IMR-90 (cell line): ENCODE measurements at regions not wholly inside any gene's neighbourhood (a gene's known extent, or its start where the extent isn't known, plus 50 kb on each side); places are given as distances from the start of the nearest gene placed in this dataset.

Experiments
- ATAC-seq: fragments of 200-7000 bp; cut with Tn5 transposase; 2 replicates; pipeline ENCODE4 v1.9.1; 2020; ENCODE audit warnings: low read depth, mild to moderate bottlenecking, moderate library complexity
- BruUV-seq: library from RNA; stranded (reverse); fragments of 400-500 nt; replicated peaks from 2 replicates; lab custom pipeline; 2021; lab: Mats Ljungman, UMichigan
- CTCF ChIA-PET: fragments of 300-600 bp; formaldehyde crosslinking; extraction: SDS; loops from one replicate; lab custom pipeline; 2021; ENCODE audit warnings: antibody characterized with exemption; lab: Yijun Ruan, JAX
- POLR2A ChIA-PET: fragments of 300-600 bp; sonication (Branson Sonifier 250); formaldehyde crosslinking; loops from one replicate; lab custom pipeline; 2022; ENCODE audit warnings: antibody characterized with exemption; ENCODE audit not compliant: unreplicated experiment; lab: Charles Lee
- DNase-seq: peaks from one replicate; pipeline ENCODE4 v3.0.0; 2013
- H2AFZ ChIP-seq: replicated peaks from 2 replicates; pipeline ENCODE3; 2013; ENCODE audit warnings: low read length, mild to moderate bottlenecking; ENCODE audit not compliant: poor library complexity
- H2AK5ac ChIP-seq: 2 replicates; pipeline ENCODE4 v1.6.1; 2013; ENCODE audit warnings: low read depth, low read length, inconsistent platforms
- H2AK9ac ChIP-seq: replicated peaks from 2 replicates; pipeline ENCODE3; 2013; ENCODE audit warnings: mild to moderate bottlenecking, low read depth, low read length, moderate library complexity; ENCODE audit not compliant: poor library complexity
- H2BK120ac ChIP-seq: 2 replicates; pipeline ENCODE4 v1.6.1; 2013; ENCODE audit warnings: low read depth, low read length, inconsistent platforms
- H2BK15ac ChIP-seq: 3 replicates; pipeline ENCODE4 v1.6.1; 2013; ENCODE audit warnings: low read depth, low read length, inconsistent platforms
- H2BK20ac ChIP-seq: 2 replicates; pipeline ENCODE4 v1.6.1; 2013; ENCODE audit warnings: low read depth, mild to moderate bottlenecking, inconsistent platforms, low read length, moderate library complexity
- H2BK5ac ChIP-seq: 2 replicates; pipeline ENCODE4 v1.6.1; 2013; ENCODE audit warnings: mild to moderate bottlenecking, low read depth, low read length, inconsistent platforms; ENCODE audit not compliant: poor library complexity, severe bottlenecking
- H3K14ac ChIP-seq: replicated peaks from 2 replicates; pipeline ENCODE4 v1.6.1; 2013; ENCODE audit warnings: low read depth, low read length, inconsistent platforms
- H3K18ac ChIP-seq: 2 replicates; pipeline ENCODE4 v1.6.1; 2013; ENCODE audit warnings: low read depth, low read length, control low read depth
- H3K23ac ChIP-seq: 2 replicates; pipeline ENCODE4 v1.6.1; 2013; ENCODE audit warnings: low read depth, low read length, inconsistent platforms
- H3K27ac ChIP-seq: 2 replicates; pipeline ENCODE4 v1.5.1; 2013; ENCODE audit warnings: mild to moderate bottlenecking, control low read depth, low read length; ENCODE audit not compliant: insufficient read depth
- H3K27me3 ChIP-seq: 2 replicates; pipeline ENCODE4 v1.6.1; 2013; ENCODE audit warnings: low read length; ENCODE audit not compliant: control insufficient read depth, insufficient read depth
- H3K36me3 ChIP-seq: 2 replicates; pipeline ENCODE4 v1.6.1; 2013; ENCODE audit warnings: low read length, mixed read lengths; ENCODE audit not compliant: control insufficient read depth, insufficient read depth
- H3K4ac ChIP-seq: 2 replicates; pipeline ENCODE4 v1.6.1; 2013; ENCODE audit warnings: low read depth, low read length, inconsistent platforms
- H3K4me1 ChIP-seq: 2 replicates; pipeline ENCODE4 v1.6.1; 2013; ENCODE audit warnings: low read length, mixed read lengths; ENCODE audit not compliant: control insufficient read depth, insufficient read depth
- H3K4me2 ChIP-seq: 2 replicates; pipeline ENCODE4 v1.6.1; 2013; ENCODE audit warnings: low read depth, mild to moderate bottlenecking, control low read depth, low read length, moderate library complexity
- H3K4me3 ChIP-seq: 2 replicates; pipeline ENCODE4 v1.5.1; 2013; ENCODE audit warnings: low read depth, mild to moderate bottlenecking, control low read depth, low read length, moderate library complexity; ENCODE audit not compliant: insufficient read depth
- H3K56ac ChIP-seq: 2 replicates; pipeline ENCODE4 v1.6.1; 2013; ENCODE audit warnings: low read length, inconsistent platforms; ENCODE audit not compliant: insufficient read depth; ENCODE audit errors: extremely low read depth
- H3K79me1 ChIP-seq, 2 experiments: 2 replicates each; pipeline ENCODE4 v1.6.1; 2013; ENCODE audit warnings: low read length in 2 of 2, inconsistent platforms in 1 of 2, low read depth in 1 of 2
- H3K9ac ChIP-seq: 2 replicates; pipeline ENCODE4 v1.6.1; 2013; ENCODE audit warnings: low read depth, low read length, control low read depth
- H3K9me1 ChIP-seq: 2 replicates; pipeline ENCODE4 v1.6.1; 2013; ENCODE audit warnings: low read length, inconsistent platforms; ENCODE audit not compliant: insufficient read depth
- H3K9me3 ChIP-seq: 2 replicates; pipeline ENCODE4 v1.6.1; 2013; ENCODE audit warnings: low read length; ENCODE audit not compliant: control insufficient read depth, insufficient read depth
- H4K20me1 ChIP-seq: 2 replicates; pipeline ENCODE4 v1.6.1; 2013; ENCODE audit warnings: low read length, inconsistent platforms; ENCODE audit not compliant: insufficient read depth
- H4K5ac ChIP-seq: 2 replicates; pipeline ENCODE4 v1.6.1; 2013; ENCODE audit warnings: mild to moderate bottlenecking, low read depth, low read length, control low read depth
- H4K8ac ChIP-seq, 2 experiments: 2 replicates each; pipeline ENCODE4 v1.6.1; 2013; ENCODE audit warnings: low read depth in 2 of 2, low read length in 2 of 2, control low read depth in 1 of 2, inconsistent platforms in 1 of 2
- H4K91ac ChIP-seq: 2 replicates; pipeline ENCODE4 v1.6.1; 2013; ENCODE audit warnings: low read depth, low read length, inconsistent platforms; ENCODE audit not compliant: insufficient read depth
- MAFK ChIP-seq: IDR thresholded peaks from 2 replicates; pipeline ENCODE4 v1.6.1; 2012; ENCODE audit warnings: low read depth, low read length, improper control_type of control experiment
- RCOR1 ChIP-seq: IDR thresholded peaks from 2 replicates; pipeline ENCODE4 v1.6.1; 2012; ENCODE audit warnings: mild to moderate bottlenecking, low read length, improper control_type of control experiment; ENCODE audit not compliant: insufficient replicate concordance
- RFX5 ChIP-seq: IDR thresholded peaks from 2 replicates; pipeline ENCODE4 v1.8.0; 2012; ENCODE audit warnings: low read depth, mild to moderate bottlenecking, low read length, moderate library complexity
- WGBS, 2 experiments: methylation state at CpG; one replicate each; pipeline versions ENCODE4 v1.1.5 to v1.1.7; 2013; ENCODE audit warnings: missing lambda C conversion rate in 2 of 2; ENCODE audit not compliant: insufficient read length in 1 of 2; ENCODE audit errors: extremely low coverage in 2 of 2; 5-methylcytosine and 5-hydroxymethylcytosine counted together
- dilution Hi-C: fragments of 300-500 bp; cut with HindIII; formaldehyde crosslinking; loops from one replicate; pipeline ENCODE4 v1.14.3; 2018; ENCODE audit warnings: low sequenced_read_pairs; ENCODE audit not compliant: unreplicated experiment
- in situ Hi-C: fragments of 300-500 bp; cut with MboI; formaldehyde crosslinking; loops from 3 replicates; pipeline ENCODE4 v1.14.3; 2019; ENCODE audit warnings: low sequenced_read_pairs, inconsistent platforms, mixed read lengths
- intact Hi-C: fragments of 100-400 bp; cut with micrococcal nuclease; formaldehyde crosslinking; loops from 2 replicates; pipeline ENCODE4 v1.10.0; 2022
- TF ChIP-seq, protein P1 (sequence below): fragments of 150-350 bp; IDR thresholded peaks from 2 replicates; pipeline ENCODE4 v1.6.1; 2017; ENCODE audit warnings: mild to moderate bottlenecking, antibody characterized with exemption, low read length, low read depth

DNA sequence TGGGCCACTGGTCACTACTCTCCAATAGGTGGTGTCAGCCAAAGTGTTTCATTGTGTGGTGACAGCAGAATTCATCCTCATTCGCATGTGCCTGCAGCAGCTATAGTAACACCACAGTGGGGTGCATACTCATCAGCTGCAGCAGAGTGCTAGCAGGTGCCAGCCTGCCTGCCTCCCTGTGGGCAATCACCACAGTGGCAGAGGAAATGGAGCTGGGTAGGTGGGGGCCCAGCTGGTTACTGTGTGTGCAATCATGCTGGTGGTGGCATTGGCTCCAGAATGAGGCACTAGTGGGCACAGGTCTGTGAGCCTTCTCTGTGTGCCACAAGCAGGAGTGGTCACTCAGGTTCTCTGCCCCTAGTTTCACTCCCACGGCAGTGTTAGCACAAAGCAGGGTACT, 579.2 kb downstream of the PTPRC start:
- H2BK15ac ChIP-seq = no peak overlapping the region
- no peak overlapping the region for H3K23ac ChIP-seq
- H3K18ac ChIP-seq = no peak overlapping the region
- no peak overlapping the region for H4K91ac ChIP-seq
- intact Hi-C loops = no loop called here
- in situ Hi-C loops = no loop called here
- no peak overlapping the region for H3K56ac ChIP-seq
- dilution Hi-C loops = no loop called here
- no peaks in the 10 kb centered on the region for H3K79me1 ChIP-seq
- no peak overlapping the region for H2AK9ac ChIP-seq
- no peak overlapping the region for H2BK20ac ChIP-seq
- H2AK5ac ChIP-seq = no peak overlapping the region
- BruUV-seq = no TSS peak
- H3K14ac ChIP-seq = no peak overlapping the region
- H3K27ac ChIP-seq = no peak overlapping the region
- no peak for DNase-seq
- POLR2A ChIA-PET = no interaction called here
- H4K20me1 ChIP-seq = no peaks in the 10 kb centered on the region
- no peak for ATAC-seq
- CTCF ChIA-PET = no interaction called here
- TF ChIP-seq MAFK = no peak
- no peak for TF ChIP-seq RFX5
- TF ChIP-seq, protein P1, sequence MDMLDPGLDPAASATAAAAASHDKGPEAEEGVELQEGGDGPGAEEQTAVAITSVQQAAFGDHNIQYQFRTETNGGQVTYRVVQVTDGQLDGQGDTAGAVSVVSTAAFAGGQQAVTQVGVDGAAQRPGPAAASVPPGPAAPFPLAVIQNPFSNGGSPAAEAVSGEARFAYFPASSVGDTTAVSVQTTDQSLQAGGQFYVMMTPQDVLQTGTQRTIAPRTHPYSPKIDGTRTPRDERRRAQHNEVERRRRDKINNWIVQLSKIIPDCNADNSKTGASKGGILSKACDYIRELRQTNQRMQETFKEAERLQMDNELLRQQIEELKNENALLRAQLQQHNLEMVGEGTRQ = no peak
- TF ChIP-seq RCOR1 = no peak
- no peaks in the 10 kb centered on the region for H3K9me3 ChIP-seq
- H3K4me2 ChIP-seq = no peak overlapping the region
- no peak overlapping the region for H4K8ac ChIP-seq
- H3K9me1 ChIP-seq = no peaks in the 10 kb centered on the region; the same call in 1 of the 2 replicates
- no peak overlapping the region for H4K5ac ChIP-seq
- no peak overlapping the region for H2BK5ac ChIP-seq
- H3K4ac ChIP-seq = no peak overlapping the region
- H3K36me3 ChIP-seq = no peaks in the 10 kb centered on the region
- H2AFZ ChIP-seq = no peak overlapping the region
- no peak overlapping the region for H3K9ac ChIP-seq
- WGBS, 2 experiments = 71% methylated on average over 1 of the region's 2 CpGs; no CpG with 5 or more reads in 1 of the 2 experiments
- H2BK120ac ChIP-seq = no peak overlapping the region
- H3K4me3 ChIP-seq = no peak overlapping the region
- no peaks in the 10 kb centered on the region for H3K4me1 ChIP-seq
- H3K27me3 ChIP-seq = no peaks in the 10 kb centered on the region
